Hepatocyte (in vitro differentiated cells): ENCODE measurements at regions not wholly inside any gene's neighbourhood (a gene's known extent, or its start where the extent isn't known, plus 50 kb on each side); places are given as distances from the start of the nearest gene placed in this dataset.

Experiments
- DNase-seq: peaks from one replicate; pipeline ENCODE4 v3.0.0-alpha.2; 2016; ENCODE audit warnings: low spot score
- H2AFZ ChIP-seq: fragments of 200-600 bp; sonication (generic); 2 replicates; pipeline ENCODE4 v1.6.0; 2016; ENCODE audit warnings: antibody characterized with exemption, mild to moderate bottlenecking
- H3K27ac ChIP-seq: fragments of 200-600 bp; sonication (generic); 2 replicates; pipeline ENCODE4 v1.5.1; 2016; ENCODE audit warnings: mild to moderate bottlenecking
- H3K27me3 ChIP-seq: fragments of 200-600 bp; sonication (generic); 2 replicates; pipeline ENCODE4 v1.6.1; 2016
- H3K36me3 ChIP-seq: fragments of 200-600 bp; sonication (generic); replicated peaks from 2 replicates; pipeline ENCODE4 v1.5.1; 2016; ENCODE audit warnings: low read depth; ENCODE audit not compliant: insufficient read depth
- H3K4me1 ChIP-seq: fragments of 200-600 bp; sonication (generic); 2 replicates; pipeline ENCODE4 v1.5.1; 2016; ENCODE audit warnings: mild to moderate bottlenecking, moderate library complexity; ENCODE audit not compliant: insufficient read depth
- H3K4me2 ChIP-seq: fragments of 200-600 bp; sonication (generic); 2 replicates; pipeline ENCODE4 v1.6.0; 2016
- H3K4me3 ChIP-seq: fragments of 200-600 bp; sonication (generic); 2 replicates; pipeline ENCODE4 v1.5.1; 2016; ENCODE audit warnings: mild to moderate bottlenecking
- H3K79me2 ChIP-seq: fragments of 200-600 bp; sonication (generic); 2 replicates; pipeline ENCODE4 v1.6.0; 2017; ENCODE audit warnings: mild to moderate bottlenecking
- H3K9me2 ChIP-seq: fragments of 200-600 bp; sonication (generic); replicated peaks from 2 replicates; pipeline ENCODE4 v1.6.0; 2017; ENCODE audit warnings: mild to moderate bottlenecking; ENCODE audit not compliant: insufficient read depth
- H3K9me3 ChIP-seq: fragments of 200-600 bp; sonication (generic); 2 replicates; pipeline ENCODE4 v1.5.1; 2016; ENCODE audit warnings: low read depth, mild to moderate bottlenecking
- H4K20me1 ChIP-seq: fragments of 200-600 bp; sonication (generic); 2 replicates; pipeline ENCODE4 v1.6.0; 2016; ENCODE audit warnings: mild to moderate bottlenecking; ENCODE audit not compliant: insufficient read depth, poor library complexity, severe bottlenecking
- CTCF ChIP-seq: fragments of 200-600 bp; sonication (generic); IDR thresholded peaks from 2 replicates; pipeline ENCODE4 v1.5.1; 2016; ENCODE audit warnings: antibody characterized with exemption, mild to moderate bottlenecking; ENCODE audit not compliant: poor library complexity
- EZH2 ChIP-seq: fragments of 200-600 bp; sonication (generic); IDR thresholded peaks from 2 replicates; pipeline ENCODE4 v1.6.1; 2016; ENCODE audit warnings: antibody characterized with exemption, mild to moderate bottlenecking, borderline replicate concordance
- EZH2phosphoT487 ChIP-seq: fragments of 200-600 bp; sonication (generic); IDR thresholded peaks from one replicate; pipeline ENCODE4 v1.6.1; 2018; ENCODE audit warnings: antibody characterized with exemption, mild to moderate bottlenecking, low read depth, moderate library complexity; ENCODE audit not compliant: unreplicated experiment, severe bottlenecking
- WGBS: methylation state at CpG from one replicate; pipeline ENCODE4 v1.1.6; 2016; ENCODE audit warnings: low lambda C conversion rate; ENCODE audit errors: missing lambda C conversion rate; 5-methylcytosine and 5-hydroxymethylcytosine counted together

DNA sequence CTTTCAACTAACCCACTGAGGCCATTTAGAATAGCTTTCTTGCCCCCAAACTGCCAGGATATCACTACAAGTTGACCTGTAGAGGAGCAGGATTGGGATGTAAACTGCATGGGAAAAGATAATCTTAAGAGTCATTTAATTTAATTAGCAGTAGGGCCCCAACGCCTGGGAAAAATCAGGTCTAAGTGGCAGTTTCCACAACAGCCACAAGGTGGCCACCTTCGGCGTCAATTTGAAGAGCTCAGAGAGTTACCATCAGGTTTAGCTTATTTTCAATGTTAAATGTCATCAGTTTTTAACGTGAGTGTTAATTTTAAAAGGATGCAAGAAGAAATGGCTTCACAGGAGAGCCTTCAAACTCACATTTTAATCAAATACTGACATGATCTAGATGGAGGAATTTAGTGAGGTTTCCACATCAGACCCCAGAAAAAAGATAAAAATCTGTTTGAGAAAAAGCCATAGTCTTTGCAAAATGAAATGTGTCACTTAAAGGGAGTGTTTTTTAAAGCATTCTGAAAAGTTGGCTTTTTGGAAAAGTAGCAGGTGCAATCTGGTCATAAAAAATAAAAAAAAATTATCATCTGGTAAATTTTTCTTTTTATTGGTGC lies 77.3 kb upstream of the UPP2 start:
- Histone ChIP-seq H3K9me2 (no peaks in the 10 kb centered on the region), H3K27me3 (no peaks in the 10 kb centered on the region), H3K79me2 (no peaks in the 10 kb centered on the region), H3K4me1 (no peaks in the 10 kb centered on the region), H3K36me3 (no peaks in the 10 kb centered on the region), H3K4me2 (no peak overlapping the region), H3K4me3 (no peak overlapping the region), H3K9me3 (no peaks in the 10 kb centered on the region), H4K20me1 (no peaks in the 10 kb centered on the region), H3K27ac (no peak overlapping the region), H2AFZ (no peak overlapping the region)
- WGBS, result 2% methylated on average over 4 of the region's 4 CpGs
- peak; percentile 85 for TF ChIP-seq CTCF
- no peak for TF ChIP-seq EZH2
- DNase-seq, result peak; percentile 66

DNA sequence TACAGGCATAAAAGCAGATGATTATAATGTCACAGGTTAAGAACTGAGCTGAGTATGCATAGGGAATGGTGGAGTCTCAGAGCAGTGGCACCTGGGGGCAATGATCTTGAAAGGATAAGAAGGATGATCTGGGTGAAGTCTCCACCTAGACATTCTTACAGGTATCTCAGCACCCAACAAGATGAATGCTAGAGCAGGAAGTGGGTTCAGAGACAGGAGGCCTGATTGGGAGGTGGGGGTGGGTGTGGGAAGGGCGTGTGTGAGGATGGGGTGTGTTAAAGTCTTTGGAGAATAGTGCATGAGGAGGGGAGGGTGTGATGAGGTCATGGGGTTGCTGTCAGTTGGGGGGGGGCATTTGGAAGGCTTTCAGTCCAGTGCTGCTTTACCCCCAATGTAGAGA lies 78.8 kb upstream of the UPP2 start:
- Histone ChIP-seq H3K27ac (no peak overlapping the region), H4K20me1 (no peaks in the 10 kb centered on the region), H3K4me2 (no peak overlapping the region), H3K36me3 (no peaks in the 10 kb centered on the region), H3K79me2 (no peaks in the 10 kb centered on the region), H3K27me3 (no peaks in the 10 kb centered on the region), H3K4me1 (no peaks in the 10 kb centered on the region), H3K9me3 (no peaks in the 10 kb centered on the region), H2AFZ (no peak overlapping the region), H3K4me3 (no peak overlapping the region), H3K9me2 (no peaks in the 10 kb centered on the region)
- WGBS, result 86% methylated on average over 1 of the region's 1 CpG
- no peak for DNase-seq
- no peak for TF ChIP-seq EZH2
- no peak for TF ChIP-seq CTCF
- TF ChIP-seq EZH2phosphoT487, result no peak

- no peak overlapping the region for H3K27ac ChIP-seq
- TF ChIP-seq EZH2, result no peak
- TF ChIP-seq EZH2phosphoT487, result no peak
- no peak for TF ChIP-seq CTCF
- no peak overlapping the region for H2AFZ ChIP-seq
- no peaks in the 10 kb centered on the region for H3K9me3 ChIP-seq
- WGBS, result 85% methylated on average over 3 of the region's 3 CpGs
- no peaks in the 10 kb centered on the region for H4K20me1 ChIP-seq
- H3K79me2 ChIP-seq, result no peaks in the 10 kb centered on the region
- H3K4me3 ChIP-seq, result no peak overlapping the region
- H3K4me1 ChIP-seq, result no peaks in the 10 kb centered on the region
- H3K4me2 ChIP-seq, result no peak overlapping the region
- H3K9me2 ChIP-seq, result no peaks in the 10 kb centered on the region
- H3K36me3 ChIP-seq, result no peaks in the 10 kb centered on the region
- DNase-seq, result no peak
- no peaks in the 10 kb centered on the region for H3K27me3 ChIP-seq
These were observed 80.5 kb upstream of the UPP2 start for GRCh38 chr2:158021226-158021625.
